ENCODE measurements at regions not wholly inside any gene's neighbourhood (a gene's known extent, or its start where the extent isn't known, plus 50 kb on each side); places are given as distances from the start of the nearest gene placed in this dataset.

DNA sequence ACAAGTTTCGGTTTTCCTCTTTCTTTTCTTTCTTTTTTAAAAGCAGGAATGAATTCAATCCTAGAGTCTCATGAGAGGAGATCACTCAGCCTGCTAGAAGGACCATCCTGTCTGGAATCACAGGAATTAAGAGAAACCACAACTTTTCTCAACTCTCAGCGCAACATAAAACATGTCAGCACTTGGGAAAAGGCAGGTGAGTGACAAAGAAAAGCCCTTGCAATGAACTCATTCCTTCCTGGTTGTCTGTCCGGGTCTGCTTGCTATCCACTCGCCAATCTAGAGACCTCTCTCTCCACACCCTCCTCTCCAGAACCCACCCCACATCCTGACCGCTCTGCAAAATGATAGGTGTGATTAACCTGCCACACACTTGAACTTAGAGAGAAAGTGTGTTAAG is 253.8 kb downstream of the LY86 start:
- H3K4me3 Mint-ChIP-seq, result no peak overlapping the region
- ChIA-PET POLR2A (no interaction called here), CTCF (no interaction called here)
- peaks cover 9% of the 10 kb centered on the region for H3K27me3 Mint-ChIP-seq
- intact Hi-C loops (cut with micrococcal nuclease), result no loop called here
- DNase-seq (no peak), ATAC-seq (no peak)
- H3K9me3 Mint-ChIP-seq, result peaks cover 11% of the 10 kb centered on the region
- no peaks in the 10 kb centered on the region for H3K4me1 Mint-ChIP-seq (ENCODE audit: low read depth)
- H3K27ac Mint-ChIP-seq, result no peak overlapping the region
- H3K36me3 Mint-ChIP-seq (ENCODE audit: low read depth), result no peaks in the 10 kb centered on the region
- TF ChIP-seq, protein P1, sequence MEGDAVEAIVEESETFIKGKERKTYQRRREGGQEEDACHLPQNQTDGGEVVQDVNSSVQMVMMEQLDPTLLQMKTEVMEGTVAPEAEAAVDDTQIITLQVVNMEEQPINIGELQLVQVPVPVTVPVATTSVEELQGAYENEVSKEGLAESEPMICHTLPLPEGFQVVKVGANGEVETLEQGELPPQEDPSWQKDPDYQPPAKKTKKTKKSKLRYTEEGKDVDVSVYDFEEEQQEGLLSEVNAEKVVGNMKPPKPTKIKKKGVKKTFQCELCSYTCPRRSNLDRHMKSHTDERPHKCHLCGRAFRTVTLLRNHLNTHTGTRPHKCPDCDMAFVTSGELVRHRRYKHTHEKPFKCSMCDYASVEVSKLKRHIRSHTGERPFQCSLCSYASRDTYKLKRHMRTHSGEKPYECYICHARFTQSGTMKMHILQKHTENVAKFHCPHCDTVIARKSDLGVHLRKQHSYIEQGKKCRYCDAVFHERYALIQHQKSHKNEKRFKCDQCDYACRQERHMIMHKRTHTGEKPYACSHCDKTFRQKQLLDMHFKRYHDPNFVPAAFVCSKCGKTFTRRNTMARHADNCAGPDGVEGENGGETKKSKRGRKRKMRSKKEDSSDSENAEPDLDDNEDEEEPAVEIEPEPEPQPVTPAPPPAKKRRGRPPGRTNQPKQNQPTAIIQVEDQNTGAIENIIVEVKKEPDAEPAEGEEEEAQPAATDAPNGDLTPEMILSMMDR (IDR thresholded peaks at IDR 0.05), result no peak

- H3K27me3 Mint-ChIP-seq, result peaks cover 7% of the 10 kb centered on the region
- TF ChIP-seq, protein P1 (IDR thresholded peaks at IDR 0.05), result no peak
- H3K4me3 Mint-ChIP-seq, result no peak overlapping the region
- no peaks in the 10 kb centered on the region for H3K36me3 Mint-ChIP-seq (ENCODE audit: low read depth)
- H3K27ac Mint-ChIP-seq, result no peak overlapping the region
- ATAC-seq (no peak), DNase-seq (no peak)
- ChIA-PET CTCF (no interaction called here), POLR2A (no interaction called here)
- H3K9me3 Mint-ChIP-seq, result peaks cover 11% of the 10 kb centered on the region
- intact Hi-C loops (cut with micrococcal nuclease), result no loop called here
- H3K4me1 Mint-ChIP-seq (ENCODE audit: low read depth), result no peaks in the 10 kb centered on the region
These were observed 254.6 kb downstream of the LY86 start for GRCh38 chr6:6843057-6843627.

GRCh38 chr6:6843777-6844176 is 255.3 kb downstream of the LY86 start:
- ChIA-PET POLR2A (no interaction called here), CTCF (interaction anchor here (1.0 kb wide), 1 partner anchor 167 kb away, joined by 3 read pairs; no protein-coding TSS in a partner anchor)
- Mint-ChIP-seq H3K4me3 (no peak overlapping the region), H3K36me3 (ENCODE audit: low read depth) (no peaks in the 10 kb centered on the region), H3K4me1 (ENCODE audit: low read depth) (no peaks in the 10 kb centered on the region), H3K9me3 (peaks cover 11% of the 10 kb centered on the region), H3K27me3 (peaks cover 7% of the 10 kb centered on the region), H3K27ac (no peak overlapping the region)
- ATAC-seq (no peak), DNase-seq (no peak)
- TF ChIP-seq, protein P1 (IDR thresholded peaks at IDR 0.05), result no peak
- intact Hi-C loops (cut with micrococcal nuclease), result no loop called here

DNA sequence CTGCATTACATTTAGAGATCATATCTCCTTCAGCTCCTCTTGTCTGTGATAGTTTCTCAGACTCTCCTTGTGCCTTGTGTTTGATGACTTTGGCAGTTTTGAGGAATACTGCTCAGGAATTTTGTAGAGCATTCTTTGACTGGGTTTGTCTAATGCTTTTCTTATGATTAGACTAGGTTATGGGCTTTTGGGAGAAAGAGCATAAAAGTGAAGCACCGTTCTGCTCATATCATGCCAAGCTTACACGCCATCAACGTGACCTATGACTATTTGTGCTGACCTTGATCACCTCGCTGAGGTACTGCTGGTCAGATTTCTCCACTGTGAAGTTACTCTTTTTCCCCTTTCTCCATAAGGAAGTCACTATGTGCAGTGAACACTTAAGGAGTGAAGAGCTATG is 256.0 kb downstream of the LY86 start:
- TF ChIP-seq, protein P1 (IDR thresholded peaks at IDR 0.05), result no peak
- Mint-ChIP-seq H3K27ac (no peak overlapping the region), H3K9me3 (peaks cover 11% of the 10 kb centered on the region), H3K4me3 (no peak overlapping the region), H3K36me3 (ENCODE audit: low read depth) (no peaks in the 10 kb centered on the region), H3K27me3 (peaks cover 7% of the 10 kb centered on the region), H3K4me1 (ENCODE audit: low read depth) (no peaks in the 10 kb centered on the region)
- no peak for DNase-seq
- intact Hi-C loops (cut with micrococcal nuclease), result no loop called here
- ChIA-PET CTCF (interaction anchor here (1.0 kb wide), 1 partner anchor 167 kb away, joined by 3 read pairs; no protein-coding TSS in a partner anchor), POLR2A (no interaction called here)
- no peak for ATAC-seq

GRCh38 chr6:6845603-6846002 is 257.1 kb downstream of the LY86 start:
- POLR2A ChIA-PET, result no interaction called here
- Mint-ChIP-seq H3K27ac (no peak overlapping the region), H3K36me3 (ENCODE audit: low read depth) (no peaks in the 10 kb centered on the region), H3K4me3 (no peak overlapping the region), H3K27me3 (peaks cover 8% of the 10 kb centered on the region), H3K9me3 (peaks cover 11% of the 10 kb centered on the region), H3K4me1 (ENCODE audit: low read depth) (no peaks in the 10 kb centered on the region)
- TF ChIP-seq, protein P1 (IDR thresholded peaks at IDR 0.05), result no peak
- ATAC-seq (no peak), DNase-seq (no peak)
- intact Hi-C loops (cut with micrococcal nuclease), result no loop called here
- CTCF ChIA-PET, result no interaction called here

All from activated CD8-positive, alpha-beta T cell treated with anti-CD3 and anti-CD28 coated beads for 36 hours (primary cell).